ENCODE measurements at regions not wholly inside any gene's neighbourhood (a gene's known extent, or its start where the extent isn't known, plus 50 kb on each side); places are given as distances from the start of the nearest gene placed in this dataset.

GRCh38 chr4:25474690-25475089, 97.6 kb downstream of the ANAPC4 start:
- no peaks in the 10 kb centered on the region for H3K79me2 ChIP-seq (ENCODE audit: control insufficient read depth, low read length)

DNA sequence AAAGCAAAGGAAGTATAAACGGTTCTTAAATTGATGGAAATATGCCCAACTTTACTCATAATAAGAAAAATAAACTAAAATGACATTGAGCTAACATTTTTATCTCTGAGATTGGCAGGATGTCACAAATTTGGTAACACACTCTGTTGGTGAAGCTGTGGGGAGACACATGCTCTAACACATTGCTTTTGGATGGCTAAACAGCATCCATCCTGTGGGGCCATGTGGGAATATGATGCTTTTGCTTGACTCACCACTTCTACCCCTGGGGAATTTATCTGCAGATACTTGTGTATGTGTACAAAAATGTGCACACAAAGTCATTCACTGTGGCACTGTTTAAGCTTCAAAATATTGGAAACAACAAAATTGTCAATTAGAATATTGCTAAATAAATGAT, 100.2 kb downstream of the ANAPC4 start:
- TF ChIP-seq EZH2phosphoT487 (IDR thresholded peaks at IDR 0.05; ENCODE audit: borderline replicate concordance, low read length) (no peak), CTCF (IDR thresholded peaks at IDR 0.05; ENCODE audit: low read depth, low read length, poor library complexity, severe bottlenecking) (no peak)
- no peak overlapping the region for H3K4me2 ChIP-seq (ENCODE audit: low read length)

More at GRCh38 chr4:25474690-25475089, 97.6 kb downstream of the ANAPC4 start:
- Histone ChIP-seq H3F3A (ENCODE audit: control insufficient read depth, insufficient read depth) (no peaks in the 10 kb centered on the region), H3K27me3 (ENCODE audit: control insufficient read depth, low read length) (no peaks in the 10 kb centered on the region), H3K36me3 (ENCODE audit: control insufficient read depth, low read length) (no peaks in the 10 kb centered on the region), H3K27ac (ENCODE audit: low read depth, low read length) (no peak overlapping the region), H3K9me3 (ENCODE audit: control insufficient read depth, insufficient read depth, low read length) (peaks cover 3% of the 10 kb centered on the region; the same call in 1 of the 2 replicates), H4K20me1 (ENCODE audit: control insufficient read depth, insufficient read depth, low read depth, low read length) (no peaks in the 10 kb centered on the region), H3K4me3 (ENCODE audit: low read length) (no peak overlapping the region), H3K4me2 (ENCODE audit: low read length) (no peak overlapping the region), H3K9me2 (replicated peaks; ENCODE audit: control insufficient read depth, low read length) (no peaks in the 10 kb centered on the region), H3K4me1 (ENCODE audit: control insufficient read depth, low read length) (no peaks in the 10 kb centered on the region)
- TF ChIP-seq CTCF (IDR thresholded peaks at IDR 0.05; ENCODE audit: low read depth, low read length, poor library complexity, severe bottlenecking) = no peak
- no peak for TF ChIP-seq EZH2phosphoT487 (IDR thresholded peaks at IDR 0.05; ENCODE audit: borderline replicate concordance, low read length)

GRCh38 chr4:25481648-25482047, 104.6 kb downstream of the ANAPC4 start:
- Histone ChIP-seq H3F3A (ENCODE audit: control insufficient read depth, insufficient read depth) (no peaks in the 10 kb centered on the region), H3K36me3 (ENCODE audit: control insufficient read depth, low read length) (no peaks in the 10 kb centered on the region), H4K20me1 (ENCODE audit: control insufficient read depth, insufficient read depth, low read depth, low read length) (no peaks in the 10 kb centered on the region), H3K27ac (ENCODE audit: low read depth, low read length) (no peak overlapping the region), H3K4me3 (ENCODE audit: low read length) (no peak overlapping the region), H3K9me2 (replicated peaks; ENCODE audit: control insufficient read depth, low read length) (no peaks in the 10 kb centered on the region), H3K4me1 (ENCODE audit: control insufficient read depth, low read length) (peaks cover 4% of the 10 kb centered on the region; the same call in 1 of the 2 replicates), H3K79me2 (ENCODE audit: control insufficient read depth, low read length) (no peaks in the 10 kb centered on the region), H3K27me3 (ENCODE audit: control insufficient read depth, low read length) (no peaks in the 10 kb centered on the region; the same call in 1 of the 2 replicates), H3K4me2 (ENCODE audit: low read length) (no peak overlapping the region), H3K9me3 (ENCODE audit: control insufficient read depth, insufficient read depth, low read length) (no peaks in the 10 kb centered on the region)
- TF ChIP-seq EZH2phosphoT487 (IDR thresholded peaks at IDR 0.05; ENCODE audit: borderline replicate concordance, low read length) (no peak), CTCF (IDR thresholded peaks at IDR 0.05; ENCODE audit: low read depth, low read length, poor library complexity, severe bottlenecking) (no peak)

More for the DNA sequence above, 100.2 kb downstream of the ANAPC4 start:
- no peaks in the 10 kb centered on the region for H3F3A ChIP-seq (ENCODE audit: control insufficient read depth, insufficient read depth)
- H3K36me3 ChIP-seq (ENCODE audit: control insufficient read depth, low read length) = no peaks in the 10 kb centered on the region
- no peaks in the 10 kb centered on the region for H3K9me2 ChIP-seq (replicated peaks; ENCODE audit: control insufficient read depth, low read length)
- no peaks in the 10 kb centered on the region for H4K20me1 ChIP-seq (ENCODE audit: control insufficient read depth, insufficient read depth, low read depth, low read length)
- H3K79me2 ChIP-seq (ENCODE audit: control insufficient read depth, low read length) = no peaks in the 10 kb centered on the region
- no peaks in the 10 kb centered on the region for H3K27me3 ChIP-seq (ENCODE audit: control insufficient read depth, low read length)
- no peak overlapping the region for H3K27ac ChIP-seq (ENCODE audit: low read depth, low read length)
- no peaks in the 10 kb centered on the region for H3K9me3 ChIP-seq (ENCODE audit: control insufficient read depth, insufficient read depth, low read length)
- H3K4me1 ChIP-seq (ENCODE audit: control insufficient read depth, low read length) = no peaks in the 10 kb centered on the region
- H3K4me3 ChIP-seq (ENCODE audit: low read length) = no peak overlapping the region
